ENCODE measurements at regions not wholly inside any gene's neighbourhood (a gene's known extent, or its start where the extent isn't known, plus 50 kb on each side); places are given as distances from the start of the nearest gene placed in this dataset.

- TF ChIP-seq POLR2AphosphoS5 (IDR thresholded peaks at IDR 0.05; ENCODE audit: low read depth) (no peak), CTCF (conservative IDR thresholded peaks at IDR 0.05; ENCODE audit: low read depth in 2 of 2) (no peak), EZH2 (IDR thresholded peaks at IDR 0.05; ENCODE audit: low read depth, unreplicated experiment) (no peak), EZH2phosphoT487 (IDR thresholded peaks at IDR 0.05; ENCODE audit: unreplicated experiment) (no peak), STAT1 (IDR thresholded peaks at IDR 0.05; ENCODE audit: unreplicated experiment) (no peak)
These were observed 228.6 kb downstream of the FGFR2 start for GRCh38 chr10:121369616-121370015.

Data from GM23338 (cell line).